GM12874 (cell line): ENCODE measurements at regions not wholly inside any gene's neighbourhood (a gene's known extent, or its start where the extent isn't known, plus 50 kb on each side); places are given as distances from the start of the nearest gene placed in this dataset.

Experiments used
- TF ChIP-seq, protein P1 (sequence below): IDR thresholded peaks from 2 replicates; pipeline ENCODE4 v1.5.1; 2011; ENCODE audit warnings: low read depth, mild to moderate bottlenecking, control low read depth, low read length, moderate library complexity; ENCODE audit not compliant: insufficient read depth

DNA sequence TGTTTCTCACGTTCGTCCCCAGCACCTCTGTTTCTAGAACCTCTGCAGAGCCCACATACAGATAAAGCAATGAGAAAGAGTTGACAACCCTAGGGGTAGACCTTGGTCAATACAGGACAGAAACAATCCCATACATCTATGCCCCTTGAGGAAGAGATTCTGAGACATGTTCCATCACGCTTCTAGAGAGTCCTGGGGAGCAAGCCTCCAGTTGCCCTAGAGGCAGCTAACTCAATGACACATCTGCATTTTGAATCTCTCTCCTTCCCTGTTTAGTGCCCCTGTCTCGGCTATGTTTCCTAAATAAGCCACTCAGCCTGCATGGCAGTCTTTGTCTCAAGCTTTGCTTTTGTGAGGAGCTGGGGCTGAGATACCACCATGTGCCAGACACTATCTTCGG lies 435.3 kb downstream of the CD83 start:
- TF ChIP-seq, protein P1, sequence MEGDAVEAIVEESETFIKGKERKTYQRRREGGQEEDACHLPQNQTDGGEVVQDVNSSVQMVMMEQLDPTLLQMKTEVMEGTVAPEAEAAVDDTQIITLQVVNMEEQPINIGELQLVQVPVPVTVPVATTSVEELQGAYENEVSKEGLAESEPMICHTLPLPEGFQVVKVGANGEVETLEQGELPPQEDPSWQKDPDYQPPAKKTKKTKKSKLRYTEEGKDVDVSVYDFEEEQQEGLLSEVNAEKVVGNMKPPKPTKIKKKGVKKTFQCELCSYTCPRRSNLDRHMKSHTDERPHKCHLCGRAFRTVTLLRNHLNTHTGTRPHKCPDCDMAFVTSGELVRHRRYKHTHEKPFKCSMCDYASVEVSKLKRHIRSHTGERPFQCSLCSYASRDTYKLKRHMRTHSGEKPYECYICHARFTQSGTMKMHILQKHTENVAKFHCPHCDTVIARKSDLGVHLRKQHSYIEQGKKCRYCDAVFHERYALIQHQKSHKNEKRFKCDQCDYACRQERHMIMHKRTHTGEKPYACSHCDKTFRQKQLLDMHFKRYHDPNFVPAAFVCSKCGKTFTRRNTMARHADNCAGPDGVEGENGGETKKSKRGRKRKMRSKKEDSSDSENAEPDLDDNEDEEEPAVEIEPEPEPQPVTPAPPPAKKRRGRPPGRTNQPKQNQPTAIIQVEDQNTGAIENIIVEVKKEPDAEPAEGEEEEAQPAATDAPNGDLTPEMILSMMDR, result no peak

DNA sequence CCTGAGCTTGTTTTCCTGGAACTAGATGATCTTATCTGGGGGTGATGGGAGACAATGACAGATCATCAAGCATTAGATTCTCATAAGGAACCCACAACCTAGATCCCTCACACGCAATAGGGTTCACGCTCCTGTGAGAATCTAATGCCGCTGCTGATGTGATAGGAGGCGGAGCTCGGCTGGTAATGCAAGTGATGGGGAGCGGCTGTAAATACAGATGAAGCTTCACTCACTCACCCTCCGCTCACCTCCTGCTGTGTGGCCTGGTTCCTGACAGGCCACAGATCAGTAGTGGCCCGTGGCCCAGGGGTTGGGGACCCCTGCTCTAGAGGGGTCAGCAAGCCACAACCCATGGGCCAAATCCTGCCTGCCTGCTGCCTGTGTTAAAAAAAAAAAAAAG lies 435.9 kb downstream of the CD83 start:
- TF ChIP-seq, protein P1, result no peak

DNA sequence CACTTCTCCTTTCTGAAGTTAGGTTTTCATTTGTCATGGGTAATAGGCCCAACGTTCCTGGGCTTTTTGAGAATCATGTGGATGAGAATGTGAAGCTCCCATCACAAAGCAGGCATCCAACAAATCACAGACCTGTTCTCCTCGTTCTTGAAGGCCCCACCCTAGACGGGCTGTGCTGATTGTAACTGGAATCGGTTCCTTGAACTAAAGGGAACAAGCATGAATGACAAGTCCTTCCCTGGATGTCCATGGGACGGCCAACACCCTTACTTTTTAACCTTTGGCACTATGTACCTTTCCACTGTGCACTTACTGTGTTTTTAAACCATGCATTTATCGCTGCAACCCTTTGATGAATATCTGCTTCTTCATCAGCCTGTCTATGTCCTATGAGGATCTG lies 438.2 kb downstream of the CD83 start:
- TF ChIP-seq, protein P1, result no peak

DNA sequence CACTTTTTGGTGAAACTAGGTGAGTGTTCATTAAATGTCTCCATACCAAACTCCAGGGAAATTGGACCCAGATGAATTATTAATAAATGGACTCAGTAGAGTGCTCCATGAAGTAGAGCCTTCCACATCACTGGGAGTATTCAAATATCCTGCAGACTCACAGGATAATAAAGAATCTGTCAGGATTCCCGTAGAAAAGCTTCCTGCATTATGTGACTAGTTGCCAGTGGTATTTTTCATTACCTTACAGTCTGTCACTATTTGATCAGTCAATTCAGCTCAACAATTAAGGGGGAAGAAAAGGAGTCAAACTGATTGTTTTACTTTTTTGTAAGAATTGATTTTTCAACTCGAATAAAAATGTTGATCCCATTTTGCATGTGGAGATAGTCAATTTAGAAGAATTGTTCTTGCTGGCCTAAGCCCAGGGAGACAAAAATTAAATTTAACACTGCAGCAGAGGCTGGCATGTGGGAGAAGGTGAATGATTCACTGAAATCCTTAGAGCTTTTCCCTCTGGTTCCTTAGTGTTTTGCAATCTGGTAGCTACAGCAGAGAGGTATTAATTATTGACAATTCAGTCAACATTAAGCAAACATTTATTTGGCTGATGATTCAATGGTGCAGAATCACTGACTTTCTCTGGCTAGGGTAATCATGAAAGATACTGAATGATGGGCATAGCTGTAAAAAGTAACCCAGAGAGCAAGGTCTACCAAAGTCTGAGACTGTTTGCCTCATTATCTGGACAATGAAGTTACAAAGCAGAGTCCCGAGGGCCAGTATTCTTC lies 442.4 kb downstream of the CD83 start:
- TF ChIP-seq, protein P1, result no peak

DNA sequence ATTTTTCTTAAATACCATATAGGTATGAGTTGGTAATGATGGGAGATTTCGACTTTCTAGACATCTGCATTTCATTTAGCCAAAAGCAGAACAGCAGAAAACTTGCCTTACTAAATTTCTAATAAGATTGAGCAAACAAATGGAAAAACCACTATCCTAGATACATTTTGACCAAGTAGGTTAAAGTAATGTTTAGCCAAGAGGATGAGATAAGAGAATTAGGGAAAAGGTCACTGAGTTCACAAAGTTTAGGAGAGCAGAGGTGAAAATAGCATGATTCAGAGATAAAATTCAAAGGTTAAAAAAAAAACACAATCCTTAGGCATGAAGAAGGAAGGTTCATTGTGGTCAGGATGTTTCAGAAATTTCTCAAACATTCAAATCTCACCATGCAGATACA lies 450.3 kb downstream of the CD83 start:
- TF ChIP-seq, protein P1, result no peak

DNA sequence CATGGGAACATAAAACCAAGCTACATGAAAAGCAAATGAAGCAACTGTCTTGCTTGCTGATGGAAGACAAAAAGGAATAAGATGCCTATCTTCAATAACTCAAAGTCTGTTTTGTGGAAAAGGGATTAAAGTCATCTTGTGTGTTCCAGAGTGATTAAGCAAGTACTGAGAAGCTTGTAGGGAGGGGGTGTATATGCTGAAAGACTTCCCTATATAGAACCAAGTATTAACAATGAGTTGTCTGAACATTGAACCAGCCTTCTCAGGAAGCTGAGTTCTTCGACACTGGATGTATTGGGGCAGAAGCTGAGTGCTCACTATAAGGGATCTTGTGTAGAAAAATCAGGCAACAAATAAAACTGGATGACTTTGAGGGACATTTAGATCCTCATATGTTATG lies 451.8 kb downstream of the CD83 start:
- TF ChIP-seq, protein P1, result no peak

DNA sequence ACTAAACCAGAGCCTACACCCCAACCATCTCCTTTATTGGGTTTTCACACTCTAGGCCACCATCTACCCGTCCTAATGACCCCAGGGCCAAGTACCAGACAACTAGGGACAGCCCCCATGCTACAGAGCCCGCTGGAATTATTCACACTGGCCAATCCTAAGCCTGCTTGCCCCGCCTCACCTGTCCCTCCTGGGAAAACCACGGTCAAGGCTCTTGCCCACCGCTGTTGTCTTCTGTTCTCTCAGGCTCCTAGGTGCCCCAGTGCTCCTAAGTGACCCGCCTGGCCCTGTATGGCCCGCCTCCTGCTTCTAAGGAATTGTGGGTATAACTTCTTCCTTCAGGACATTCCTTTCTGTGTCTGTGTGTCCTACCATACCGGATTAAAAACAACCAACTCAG lies 453.4 kb downstream of the CD83 start:
- TF ChIP-seq, protein P1, result no peak
